GM19395 (cell line): ENCODE measurements at regions not wholly inside any gene's neighbourhood (a gene's known extent, or its start where the extent isn't known, plus 50 kb on each side); places are given as distances from the start of the nearest gene placed in this dataset.
"Not testable (repeated sequence)": the region's sequence is repeated elsewhere in the genome, so short reads cannot be mapped to it uniquely, and the experiment has no call there.

Experiments used
- ATAC-seq: cut with Tn5 transposase; IDR thresholded peaks from one replicate; pipeline ENCODE4 v1.9.1; 2021; ENCODE audit warnings: mild to moderate bottlenecking, moderate library complexity; ENCODE audit not compliant: unreplicated experiment

DNA sequence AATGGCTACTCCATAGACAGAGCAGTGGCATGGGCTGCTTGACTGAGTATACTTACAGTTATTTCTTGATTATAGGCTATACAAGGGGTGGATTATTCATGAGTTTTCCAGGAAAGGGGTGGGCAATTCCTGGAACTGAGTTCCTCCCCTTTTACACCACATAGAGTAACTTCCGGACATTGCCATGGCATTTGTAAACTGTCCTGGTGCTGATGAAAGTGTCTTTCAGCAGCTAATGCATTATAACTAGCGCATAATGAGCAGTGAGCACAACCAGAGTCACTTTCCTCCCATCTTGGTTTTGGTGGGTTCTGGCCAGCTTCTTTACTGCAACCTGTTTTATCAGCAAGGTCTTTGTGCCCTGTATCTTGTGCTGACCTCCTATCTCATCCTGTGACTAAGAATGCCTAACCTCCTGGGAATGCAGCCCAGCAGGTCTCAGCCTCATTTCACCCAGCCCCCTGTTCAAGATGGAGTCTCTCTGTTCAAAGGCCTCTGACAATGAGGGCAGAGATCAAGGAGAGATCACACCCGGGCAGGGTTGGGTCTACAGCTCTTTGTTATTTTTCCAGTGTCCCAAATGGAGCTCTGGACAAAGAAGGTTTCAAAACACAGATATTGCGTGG is 468.4 kb upstream of the PRKX start:
- no peak for ATAC-seq

GRCh38 chrX:4179031-4179430 is 465.6 kb upstream of the PRKX start:
- no peak for ATAC-seq

GRCh38 chrX:4175221-4175620 is 461.8 kb upstream of the PRKX start:
- ATAC-seq = no peak

DNA sequence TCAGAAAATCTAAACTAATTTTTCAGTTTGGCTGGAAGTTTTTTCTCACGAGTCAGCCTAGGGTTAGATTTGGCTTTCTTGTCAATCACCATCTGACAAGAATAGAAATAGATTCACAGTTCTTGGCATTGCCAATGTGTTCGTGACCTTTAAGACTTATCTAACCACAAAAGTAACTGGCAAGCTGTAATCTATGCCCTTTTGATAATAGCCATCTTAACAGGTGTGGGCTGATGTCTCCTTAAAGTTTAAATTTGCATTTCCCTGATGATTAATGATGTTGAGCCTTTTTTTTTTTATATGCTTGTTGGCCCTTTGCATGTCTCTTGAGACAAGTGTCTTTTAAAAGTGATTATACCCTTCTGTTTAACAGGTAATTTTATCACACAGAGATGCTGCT is 460.3 kb upstream of the PRKX start:
- no peak for ATAC-seq

- no peak for ATAC-seq
Measured at GRCh38 chrX:4151798-4152197, 438.3 kb upstream of the PRKX start.

- no peak for ATAC-seq
Measured at GRCh38 chrX:4150259-4150658, 436.8 kb upstream of the PRKX start.

DNA sequence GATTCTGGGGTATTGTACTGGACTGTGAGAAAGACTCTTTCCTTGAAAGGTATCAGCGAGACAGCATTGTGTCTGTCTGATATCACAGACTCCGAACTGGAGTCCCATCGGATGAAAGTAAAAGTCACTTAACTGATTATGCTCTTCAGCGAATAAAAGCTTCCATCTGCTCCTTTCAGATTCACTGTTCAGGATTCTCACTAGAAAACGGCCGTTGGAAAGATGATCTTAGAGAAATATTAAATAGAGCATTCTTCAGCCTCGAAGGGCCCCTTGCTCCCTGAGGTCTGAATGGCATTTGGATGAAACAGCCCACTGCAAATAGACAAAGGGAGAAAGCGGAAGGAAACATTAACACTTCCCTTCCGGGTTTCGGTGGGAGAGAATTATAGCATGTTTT is 416.2 kb upstream of the PRKX start:
- no peak for ATAC-seq

DNA sequence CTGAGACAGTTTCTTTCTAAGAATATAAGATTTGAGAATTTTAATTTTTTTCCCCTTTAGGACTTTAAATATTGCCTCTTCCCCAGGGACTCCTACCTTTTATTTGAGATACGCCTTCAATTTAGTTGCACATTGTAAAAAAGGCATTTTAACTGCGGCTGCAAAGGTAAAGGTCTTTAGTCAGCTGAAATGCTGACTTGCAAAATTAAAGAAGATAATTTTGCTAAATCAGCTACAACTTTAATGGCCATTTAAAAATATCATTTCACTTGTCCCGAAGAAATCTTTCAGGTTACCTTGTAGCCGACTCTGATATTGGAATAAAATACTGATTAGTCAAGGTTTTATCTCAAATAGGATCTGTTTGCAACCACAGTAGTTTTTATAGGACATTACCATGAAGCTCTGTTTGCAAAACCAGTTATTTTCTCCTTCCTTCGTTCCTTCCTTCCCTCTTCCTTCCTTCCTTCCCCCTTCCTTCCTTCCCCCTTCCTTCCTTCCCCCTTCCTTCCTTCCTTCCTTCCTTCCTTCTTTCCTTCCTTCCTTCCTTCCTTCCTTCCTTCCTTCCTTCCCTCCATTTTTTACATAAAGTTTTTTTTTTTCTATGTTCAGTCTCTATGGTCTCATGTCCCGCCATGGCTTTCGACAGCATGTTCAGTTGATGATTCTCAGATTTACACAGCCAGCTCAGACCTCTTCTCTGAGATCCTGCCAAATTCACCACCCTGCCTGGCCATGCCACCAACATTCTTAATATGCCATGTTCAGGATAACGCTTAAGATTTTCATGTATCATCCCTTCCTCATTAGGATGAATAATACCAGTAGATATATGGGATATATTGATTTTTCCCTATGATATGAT is 405.4 kb upstream of the PRKX start:
- ATAC-seq = no peak

- ATAC-seq = no peak
Measured at GRCh38 chrX:4110964-4111363, 397.5 kb upstream of the PRKX start.

DNA sequence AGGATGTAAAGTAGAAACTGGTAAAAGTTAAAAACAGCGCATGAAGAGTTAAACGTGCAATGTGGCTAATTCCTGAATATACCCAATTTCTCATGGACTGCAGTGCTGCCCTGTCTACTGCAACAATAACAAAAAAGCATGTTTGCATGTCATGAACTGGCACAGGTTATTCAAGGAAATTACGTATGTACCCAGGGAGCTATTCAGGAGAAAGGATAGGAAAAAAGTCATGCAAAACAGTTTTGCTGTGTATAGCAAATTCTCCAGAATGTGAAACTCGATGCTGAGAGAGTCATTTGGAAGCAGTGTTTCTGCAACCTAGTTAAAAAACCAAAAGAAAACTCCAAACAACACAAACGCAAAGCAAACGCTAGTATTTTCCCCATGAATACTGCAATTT is 381.5 kb upstream of the PRKX start:
- ATAC-seq = no peak

DNA sequence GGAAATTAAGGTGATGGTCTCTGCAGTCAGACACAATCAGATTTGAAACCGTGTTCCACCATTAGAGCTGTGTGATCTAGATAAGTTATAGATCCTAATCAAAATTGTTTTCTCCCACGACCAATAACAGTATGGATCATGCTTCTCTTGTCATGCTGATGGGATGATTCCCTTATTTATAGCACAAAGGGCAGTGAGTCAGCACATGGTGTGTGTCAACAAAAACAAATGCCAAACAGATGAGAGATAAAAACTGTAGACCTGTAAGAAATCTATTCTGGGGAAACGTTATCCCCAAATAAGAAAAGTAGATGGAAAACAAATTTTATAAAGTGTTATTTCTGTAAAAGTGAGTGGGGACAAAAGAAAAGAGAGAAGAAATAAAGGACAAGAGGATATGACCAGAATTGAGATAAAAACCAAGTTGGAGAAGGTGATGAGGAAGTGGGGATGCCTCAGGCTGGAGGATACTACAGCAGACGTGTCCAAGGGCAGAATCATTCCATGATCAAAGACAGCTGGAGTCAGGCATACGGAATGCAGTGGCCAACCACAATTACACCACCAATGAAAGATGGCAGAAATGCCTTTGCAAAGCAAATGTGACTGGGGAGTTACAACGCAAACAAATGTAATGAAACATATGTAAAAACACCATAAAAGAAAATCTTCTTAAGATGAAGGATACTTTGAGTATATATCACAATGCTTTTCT is 377.8 kb upstream of the PRKX start:
- no peak for ATAC-seq

DNA sequence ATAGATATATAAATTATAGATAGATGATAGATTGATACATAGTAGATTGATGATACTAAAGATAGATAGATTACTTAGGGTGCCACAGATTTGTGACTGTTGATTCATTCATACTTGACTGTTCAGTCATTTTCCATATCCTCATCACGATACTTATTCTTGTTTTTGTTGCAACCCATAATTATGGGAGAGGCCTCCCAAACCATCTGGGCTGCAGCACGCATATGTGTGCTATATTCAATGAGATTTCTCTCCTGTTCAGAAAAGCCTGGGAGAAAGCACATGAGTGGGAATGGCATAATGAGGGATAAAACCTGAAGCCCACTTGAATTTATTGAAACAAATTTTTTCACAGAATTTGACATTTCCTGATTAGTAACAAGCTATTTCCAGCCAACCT is 346.4 kb upstream of the PRKX start:
- ATAC-seq = no peak

GRCh38 chrX:4043951-4044350 is 330.5 kb upstream of the PRKX start:
- ATAC-seq = no peak

- ATAC-seq = no peak
Measured at GRCh38 chrX:4035874-4036273, 322.4 kb upstream of the PRKX start.

DNA sequence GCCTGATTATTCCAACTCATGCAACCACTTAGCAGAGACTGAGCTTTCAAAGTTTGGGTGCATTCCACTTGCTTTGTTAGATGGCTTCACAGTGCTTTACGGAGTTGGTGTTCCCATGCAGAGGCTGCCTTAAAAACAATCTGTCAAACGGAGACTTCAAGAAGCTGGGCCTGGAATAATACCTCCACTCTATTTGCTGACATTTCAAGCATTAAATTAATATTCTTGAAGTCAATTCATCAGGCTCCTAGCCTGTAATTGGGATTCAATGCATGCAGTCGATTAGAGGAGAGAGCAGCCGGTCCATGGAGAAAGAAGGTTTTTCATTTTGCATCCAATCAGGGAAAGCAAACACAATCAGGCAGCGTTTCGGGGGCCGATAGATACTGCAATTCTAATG is 314.7 kb upstream of the PRKX start:
- no peak for ATAC-seq

GRCh38 chrX:4005281-4005680 is 291.8 kb upstream of the PRKX start:
- no peak for ATAC-seq

DNA sequence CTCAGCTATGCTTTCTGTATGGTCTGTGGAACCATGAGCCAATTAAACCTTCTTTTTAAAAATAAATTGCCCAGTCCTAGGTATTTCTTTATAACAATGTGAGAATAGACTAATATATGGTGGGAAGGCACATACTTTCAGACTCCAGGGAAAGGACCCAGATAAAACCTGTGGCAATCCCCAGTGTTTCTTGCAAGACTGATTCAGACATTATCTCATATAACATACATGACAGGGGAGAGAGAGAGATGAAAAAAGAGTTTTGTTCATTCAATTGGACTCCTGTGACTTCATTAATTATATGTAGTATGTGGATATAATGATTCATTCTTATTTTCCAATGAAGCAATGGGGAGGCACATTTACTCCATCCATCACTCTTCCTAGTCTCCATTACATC is 291.4 kb upstream of the PRKX start:
- no peak for ATAC-seq

GRCh38 chrX:3994315-3994714 is 280.9 kb upstream of the PRKX start:
- no peak for ATAC-seq

- no peak for ATAC-seq
Measured at GRCh38 chrX:3990569-3990968, 277.1 kb upstream of the PRKX start.

- not testable (repeated sequence) for ATAC-seq
Measured at GRCh38 chrX:3972104-3972858, 258.8 kb upstream of the PRKX start.

DNA sequence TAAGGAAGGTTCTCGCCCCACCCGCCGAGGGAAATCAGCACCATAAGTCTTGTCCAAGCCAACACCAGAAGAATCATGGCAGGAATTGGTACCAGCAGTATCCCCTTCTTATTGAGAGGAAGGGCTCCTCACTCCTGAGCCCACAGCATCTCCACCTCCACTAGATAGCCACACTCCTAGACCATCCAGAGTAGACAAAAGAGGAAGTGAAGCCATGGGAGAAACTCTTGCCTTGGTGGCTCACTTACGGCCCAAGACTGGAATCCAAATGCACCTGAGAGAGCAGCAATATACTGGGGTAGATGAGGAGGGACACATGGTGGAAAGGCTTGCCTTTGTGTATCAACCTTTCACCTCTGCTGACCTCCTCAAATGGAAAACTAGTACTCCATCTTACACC is 255.3 kb upstream of the PRKX start:
- ATAC-seq = no peak
